K562 (cell line): ENCODE measurements at regions not wholly inside any gene's neighbourhood (a gene's known extent, or its start where the extent isn't known, plus 50 kb on each side); places are given as distances from the start of the nearest gene placed in this dataset.

Experiments
- ATAC-seq: fragments of 200-7000 bp; cut with Tn5 transposase; 3 replicates; pipeline ENCODE4 v1.9.1; 2020; ENCODE audit warnings: moderate library complexity
- BruUV-seq: library from RNA; stranded (reverse); fragments of 400-500 nt; replicated peaks from 2 replicates; lab custom pipeline; 2021; lab: Mats Ljungman, UMichigan
- CTCF ChIA-PET: fragments of 300-600 bp; formaldehyde crosslinking; extraction: SDS; loops from one replicate; lab custom pipeline; 2021; ENCODE audit warnings: low intra/inter-chr PET ratio; lab: Yijun Ruan, JAX
- POLR2A ChIA-PET: fragments of 300-600, 350-650 bp; sonication (Branson Sonifier 250); formaldehyde crosslinking; extraction: SDS; loops from one replicate; lab custom pipeline; 2021; ENCODE audit warnings: antibody characterized with exemption, inconsistent platforms; lab: Yijun Ruan, JAX
- DNase-seq, 4 experiments: peaks; one replicate each; pipeline versions ENCODE4 v3.0.0 to v3.0.0-alpha.2; 2011 to 2018; ENCODE audit warnings: low spot score in 3 of 4, mixed read lengths in 3 of 4; ENCODE audit errors: extremely low read depth in 1 of 4
- FAIRE-seq: peaks from 2 replicates; lab custom pipeline; 2011; peaks lifted over from hg19 to GRCh38; lab: Jason Lieb, UNC
- H2AFZ ChIP-seq: 2 replicates; pipeline ENCODE4 v1.6.0; 2011; ENCODE audit warnings: low read depth, low read length, control low read depth, inconsistent platforms
- H3K27ac ChIP-seq: fragments of 200-600 bp; 3 replicates; pipeline ENCODE4 v1.8.0; 2011; ENCODE audit warnings: low read depth, mild to moderate bottlenecking, control low read depth, inconsistent platforms, low read length, moderate library complexity, mixed read lengths; ENCODE audit errors: extremely low read depth
- H3K27me3 ChIP-seq, 2 experiments: fragments of 300-600 bp in 1 of 2; 2 replicates in 1 of 2; 3 replicates in 1 of 2; pipeline versions ENCODE4 v1.6.0 to v1.8.0; 2011; ENCODE audit warnings: inconsistent platforms in 2 of 2, low read length in 2 of 2, mild to moderate bottlenecking in 1 of 2, mixed read lengths in 1 of 2, moderate library complexity in 1 of 2; ENCODE audit not compliant: control insufficient read depth in 2 of 2, insufficient read depth in 2 of 2
- H3K36me3 ChIP-seq: fragments of 300-600 bp; 3 replicates; pipeline ENCODE4 v1.8.0; 2011; ENCODE audit warnings: mild to moderate bottlenecking, low read length, inconsistent platforms; ENCODE audit not compliant: control insufficient read depth, insufficient read depth
- H3K4me1 ChIP-seq, 2 experiments: fragments of 200-600 bp in 1 of 2; replicated peaks in 1 of 2; 2 replicates in 1 of 2; 3 replicates in 1 of 2; pipeline versions ENCODE4 v1.5.1 to v1.8.0; 2011; ENCODE audit warnings: inconsistent platforms in 2 of 2, low read length in 2 of 2, mild to moderate bottlenecking in 1 of 2, mixed read lengths in 1 of 2, moderate library complexity in 1 of 2; ENCODE audit not compliant: control insufficient read depth in 2 of 2, insufficient read depth in 2 of 2
- H3K4me2 ChIP-seq: 2 replicates; pipeline ENCODE4 v1.6.1; 2011; ENCODE audit warnings: low read length, control low read depth, inconsistent platforms, mixed read lengths; ENCODE audit not compliant: insufficient read depth
- H3K4me3 ChIP-seq: fragments of 200-600 bp; sonication (generic), shearing (Covaris generic); 2 replicates; pipeline ENCODE4 v1.5.1; 2016; ENCODE audit warnings: control low read depth, inconsistent platforms
- H3K79me2 ChIP-seq: fragments of 200-600 bp; 3 replicates; pipeline ENCODE4 v1.8.0; 2011; ENCODE audit warnings: low read length, inconsistent platforms; ENCODE audit not compliant: control insufficient read depth, insufficient read depth
- H3K9ac ChIP-seq, 2 experiments: 2 replicates each; pipeline versions ENCODE4 v1.6.0 to v1.6.1; 2011; ENCODE audit warnings: low read depth in 2 of 2, low read length in 2 of 2, control low read depth in 1 of 2, inconsistent platforms in 1 of 2, mild to moderate bottlenecking in 1 of 2, mixed read lengths in 1 of 2; ENCODE audit not compliant: insufficient read depth in 1 of 2
- H3K9me1 ChIP-seq: one replicate; pipeline ENCODE4 v1.6.0; 2011; ENCODE audit warnings: inconsistent platforms, mild to moderate bottlenecking, low read length, moderate library complexity; ENCODE audit not compliant: control insufficient read depth, insufficient read depth
- H3K9me3 ChIP-seq: replicated peaks from 2 replicates; pipeline ENCODE4 v1.5.1; 2011; ENCODE audit warnings: low read depth, low read length, inconsistent platforms; ENCODE audit not compliant: control insufficient read depth, insufficient read depth
- H4K20me1 ChIP-seq: replicated peaks from 2 replicates; pipeline ENCODE4 v1.6.1; 2011; ENCODE audit warnings: low read length, inconsistent platforms, mixed read lengths; ENCODE audit not compliant: control insufficient read depth, insufficient read depth
- CBFA2T3 ChIP-seq: fragments of 450-650 bp; IDR thresholded peaks from 2 replicates; pipeline ENCODE4 v1.6.1; 2017
- ETS2 ChIP-seq: IDR thresholded peaks from 2 replicates; pipeline ENCODE4 v1.6.1; 2016; ENCODE audit warnings: borderline replicate concordance, missing genetic modification characterization, mild to moderate bottlenecking, moderate library complexity, missing compliant biosample characterization; ENCODE audit not compliant: poor library complexity, severe bottlenecking
- HNRNPK ChIP-seq: fragments of 200-400 bp; formaldehyde crosslinking; IDR thresholded peaks from one replicate; pipeline ENCODE4 v1.6.1; 2018; ENCODE audit warnings: mild to moderate bottlenecking, low read depth, low read length; ENCODE audit not compliant: poor library complexity, severe bottlenecking
- MAFK ChIP-seq: IDR thresholded peaks from 2 replicates; pipeline ENCODE4 v1.6.1; 2011; ENCODE audit warnings: low read length, improper control_type of control experiment
- NFATC3 ChIP-seq: fragments of 450-650 bp; IDR thresholded peaks from 2 replicates; pipeline ENCODE4 v1.6.1; 2017; ENCODE audit warnings: mild to moderate bottlenecking
- RAD21 ChIP-seq, 2 experiments: fragments of 250-450 bp in 1 of 2; fragments of 450-650 bp in 1 of 2; sonication (Bioruptor Pico) in 1 of 2; formaldehyde crosslinking in 1 of 2; IDR thresholded peaks in 1 of 2; conservative IDR thresholded peaks in 1 of 2; 2 replicates each; pipeline versions ENCODE4 v1.4.0 to v1.8.0; 2020 to 2022; ENCODE audit warnings: mild to moderate bottlenecking in 2 of 2, moderate library complexity in 1 of 2
- RBFOX2 ChIP-seq: fragments of 200-400 bp; formaldehyde crosslinking; IDR thresholded peaks from 2 replicates; pipeline ENCODE4 v1.6.1; 2017; ENCODE audit warnings: low read depth, mild to moderate bottlenecking, low read length, moderate library complexity
- SMARCC2 ChIP-seq: fragments of 450-650 bp; IDR thresholded peaks from 2 replicates; pipeline ENCODE4 v1.6.1; 2017; ENCODE audit warnings: antibody characterized with exemption, moderate library complexity, mild to moderate bottlenecking, low read depth
- ZC3H4 ChIP-seq: sonication (generic); formaldehyde crosslinking; IDR thresholded peaks from 2 replicates; pipeline ENCODE4 v1.9.0; 2021; ENCODE audit warnings: missing genetic modification reagents, borderline replicate concordance
- ZNF408 ChIP-seq: fragments of 250-450 bp; sonication (Bioruptor Pico); IDR thresholded peaks from 2 replicates; pipeline ENCODE4 v1.4.0; 2020; ENCODE audit warnings: low read depth, mild to moderate bottlenecking, moderate library complexity
- WGBS: fragments of 100-300 bp; shearing (Covaris generic); methylation state at CpG from one replicate; pipeline ENCODE4 v1.1.6; 2016; ENCODE audit warnings: low coverage, mixed read lengths; ENCODE audit not compliant: insufficient coverage; ENCODE audit errors: missing lambda C conversion rate; 5-methylcytosine and 5-hydroxymethylcytosine counted together
- in situ Hi-C: fragments of 300-500 bp; cut with MboI; formaldehyde crosslinking; loops from 4 replicates; pipeline ENCODE4 v1.15.0; 2018; ENCODE audit warnings: inconsistent platforms, mixed read lengths
- intact Hi-C: fragments of 100-400 bp; cut with micrococcal nuclease; formaldehyde crosslinking; loops from 2 replicates; pipeline ENCODE4 v1.14.2; 2022
- TF ChIP-seq, protein P1 (sequence below): sonication (generic); formaldehyde crosslinking; IDR thresholded peaks from 2 replicates; pipeline ENCODE4 v1.8.0; 2022; ENCODE audit warnings: missing genetic modification reagents, mild to moderate bottlenecking, borderline replicate concordance
- TF ChIP-seq, protein P2 (sequence below): sonication (generic); formaldehyde crosslinking; IDR thresholded peaks from 2 replicates; pipeline ENCODE4 v1.8.0; 2023; ENCODE audit warnings: missing genetic modification reagents, mild to moderate bottlenecking, borderline replicate concordance
- TF ChIP-seq, protein P3 (sequence below): fragments of 450-650 bp; formaldehyde crosslinking; IDR thresholded peaks from 2 replicates; pipeline ENCODE4 v1.4.0; 2020; ENCODE audit warnings: mild to moderate bottlenecking

DNA sequence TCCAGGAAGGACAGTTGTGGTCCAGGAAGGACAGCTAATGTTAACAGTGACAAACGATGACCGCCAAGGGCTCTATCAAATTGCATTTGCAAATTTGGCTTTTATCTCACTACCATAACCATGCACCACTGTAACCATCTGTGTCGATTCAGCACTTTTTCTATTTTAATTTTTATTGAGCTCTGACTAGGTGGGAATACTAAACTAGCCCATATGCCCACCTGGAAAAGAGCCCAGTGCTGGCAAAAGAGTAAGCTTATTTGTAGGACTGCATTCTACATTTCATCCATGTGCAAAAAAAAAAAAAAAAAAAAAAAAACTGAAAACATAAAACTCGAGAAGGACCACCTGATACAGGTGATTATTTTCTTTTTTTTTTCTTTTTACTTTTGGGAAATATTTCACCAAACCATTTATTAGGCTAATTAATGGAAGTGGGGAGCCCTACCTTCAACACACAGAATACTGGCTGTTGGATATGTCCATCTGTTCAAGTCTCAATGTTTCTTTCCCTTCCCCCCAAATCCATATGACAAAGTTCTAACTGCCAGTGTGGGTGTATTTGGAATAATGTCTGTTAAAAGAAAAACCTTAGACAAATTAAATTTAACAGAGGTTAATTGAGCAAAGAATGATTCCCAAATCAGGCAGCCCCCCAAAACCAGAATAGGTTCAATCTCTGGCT lies 99.5 kb upstream of the MXRA5 start:
- 3% methylated on average over 3 of the region's 4 CpGs for WGBS
- ChIA-PET POLR2A (interaction anchor here (1.6 kb wide), 1 partner anchor 13 kb away, joined by 4 read pairs; no protein-coding TSS in a partner anchor), CTCF (no interaction called here)
- no peak overlapping the region for H3K27ac ChIP-seq
- no peaks in the 10 kb centered on the region for H3K36me3 ChIP-seq
- in situ Hi-C loops, result no loop called here
- H3K9me3 ChIP-seq, result no peaks in the 10 kb centered on the region
- H3K9me1 ChIP-seq, result no peaks in the 10 kb centered on the region
- FAIRE-seq, result no peak
- H4K20me1 ChIP-seq, result no peaks in the 10 kb centered on the region
- H3K27me3 ChIP-seq, result no peaks in the 10 kb centered on the region
- no peaks in the 10 kb centered on the region for H3K4me1 ChIP-seq
- no peak overlapping the region for H2AFZ ChIP-seq
- no peak for DNase-seq
- no peak overlapping the region for H3K9ac ChIP-seq
- H3K4me3 ChIP-seq, result no peak overlapping the region
- ATAC-seq, result no peak
- intact Hi-C loops, result no loop called here
- no peaks in the 10 kb centered on the region for H3K79me2 ChIP-seq
- BruUV-seq, result no TSS peak
- no peak overlapping the region for H3K4me2 ChIP-seq
- TF ChIP-seq ZNF408 (CRISPR knock-in tag), result no peak
- no peak for TF ChIP-seq CBFA2T3
- TF ChIP-seq, protein P1, sequence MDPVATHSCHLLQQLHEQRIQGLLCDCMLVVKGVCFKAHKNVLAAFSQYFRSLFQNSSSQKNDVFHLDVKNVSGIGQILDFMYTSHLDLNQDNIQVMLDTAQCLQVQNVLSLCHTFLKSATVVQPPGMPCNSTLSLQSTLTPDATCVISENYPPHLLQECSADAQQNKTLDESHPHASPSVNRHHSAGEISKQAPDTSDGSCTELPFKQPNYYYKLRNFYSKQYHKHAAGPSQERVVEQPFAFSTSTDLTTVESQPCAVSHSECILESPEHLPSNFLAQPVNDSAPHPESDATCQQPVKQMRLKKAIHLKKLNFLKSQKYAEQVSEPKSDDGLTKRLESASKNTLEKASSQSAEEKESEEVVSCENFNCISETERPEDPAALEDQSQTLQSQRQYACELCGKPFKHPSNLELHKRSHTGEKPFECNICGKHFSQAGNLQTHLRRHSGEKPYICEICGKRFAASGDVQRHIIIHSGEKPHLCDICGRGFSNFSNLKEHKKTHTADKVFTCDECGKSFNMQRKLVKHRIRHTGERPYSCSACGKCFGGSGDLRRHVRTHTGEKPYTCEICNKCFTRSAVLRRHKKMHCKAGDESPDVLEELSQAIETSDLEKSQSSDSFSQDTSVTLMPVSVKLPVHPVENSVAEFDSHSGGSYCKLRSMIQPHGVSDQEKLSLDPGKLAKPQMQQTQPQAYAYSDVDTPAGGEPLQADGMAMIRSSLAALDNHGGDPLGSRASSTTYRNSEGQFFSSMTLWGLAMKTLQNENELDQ (CRISPR knock-in tag), result no peak
- no peak for TF ChIP-seq RAD21 (CRISPR knock-in tag; conservative IDR thresholded peaks at IDR 0.05 in 1 of 2, IDR thresholded peaks at IDR 0.05 in 1 of 2)
- TF ChIP-seq ZC3H4 (CRISPR knock-in tag), result no peak
- TF ChIP-seq ETS2 (tag), result no peak
- no peak for TF ChIP-seq NFATC3
- TF ChIP-seq, protein P2, sequence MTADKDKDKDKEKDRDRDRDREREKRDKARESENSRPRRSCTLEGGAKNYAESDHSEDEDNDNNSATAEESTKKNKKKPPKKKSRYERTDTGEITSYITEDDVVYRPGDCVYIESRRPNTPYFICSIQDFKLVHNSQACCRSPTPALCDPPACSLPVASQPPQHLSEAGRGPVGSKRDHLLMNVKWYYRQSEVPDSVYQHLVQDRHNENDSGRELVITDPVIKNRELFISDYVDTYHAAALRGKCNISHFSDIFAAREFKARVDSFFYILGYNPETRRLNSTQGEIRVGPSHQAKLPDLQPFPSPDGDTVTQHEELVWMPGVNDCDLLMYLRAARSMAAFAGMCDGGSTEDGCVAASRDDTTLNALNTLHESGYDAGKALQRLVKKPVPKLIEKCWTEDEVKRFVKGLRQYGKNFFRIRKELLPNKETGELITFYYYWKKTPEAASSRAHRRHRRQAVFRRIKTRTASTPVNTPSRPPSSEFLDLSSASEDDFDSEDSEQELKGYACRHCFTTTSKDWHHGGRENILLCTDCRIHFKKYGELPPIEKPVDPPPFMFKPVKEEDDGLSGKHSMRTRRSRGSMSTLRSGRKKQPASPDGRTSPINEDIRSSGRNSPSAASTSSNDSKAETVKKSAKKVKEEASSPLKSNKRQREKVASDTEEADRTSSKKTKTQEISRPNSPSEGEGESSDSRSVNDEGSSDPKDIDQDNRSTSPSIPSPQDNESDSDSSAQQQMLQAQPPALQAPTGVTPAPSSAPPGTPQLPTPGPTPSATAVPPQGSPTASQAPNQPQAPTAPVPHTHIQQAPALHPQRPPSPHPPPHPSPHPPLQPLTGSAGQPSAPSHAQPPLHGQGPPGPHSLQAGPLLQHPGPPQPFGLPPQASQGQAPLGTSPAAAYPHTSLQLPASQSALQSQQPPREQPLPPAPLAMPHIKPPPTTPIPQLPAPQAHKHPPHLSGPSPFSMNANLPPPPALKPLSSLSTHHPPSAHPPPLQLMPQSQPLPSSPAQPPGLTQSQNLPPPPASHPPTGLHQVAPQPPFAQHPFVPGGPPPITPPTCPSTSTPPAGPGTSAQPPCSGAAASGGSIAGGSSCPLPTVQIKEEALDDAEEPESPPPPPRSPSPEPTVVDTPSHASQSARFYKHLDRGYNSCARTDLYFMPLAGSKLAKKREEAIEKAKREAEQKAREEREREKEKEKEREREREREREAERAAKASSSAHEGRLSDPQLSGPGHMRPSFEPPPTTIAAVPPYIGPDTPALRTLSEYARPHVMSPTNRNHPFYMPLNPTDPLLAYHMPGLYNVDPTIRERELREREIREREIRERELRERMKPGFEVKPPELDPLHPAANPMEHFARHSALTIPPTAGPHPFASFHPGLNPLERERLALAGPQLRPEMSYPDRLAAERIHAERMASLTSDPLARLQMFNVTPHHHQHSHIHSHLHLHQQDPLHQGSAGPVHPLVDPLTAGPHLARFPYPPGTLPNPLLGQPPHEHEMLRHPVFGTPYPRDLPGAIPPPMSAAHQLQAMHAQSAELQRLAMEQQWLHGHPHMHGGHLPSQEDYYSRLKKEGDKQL (CRISPR knock-in tag), result no peak
- TF ChIP-seq HNRNPK, result no peak
- TF ChIP-seq MAFK, result no peak
- no peak for TF ChIP-seq RBFOX2
- no peak for TF ChIP-seq SMARCC2
- TF ChIP-seq, protein P3, sequence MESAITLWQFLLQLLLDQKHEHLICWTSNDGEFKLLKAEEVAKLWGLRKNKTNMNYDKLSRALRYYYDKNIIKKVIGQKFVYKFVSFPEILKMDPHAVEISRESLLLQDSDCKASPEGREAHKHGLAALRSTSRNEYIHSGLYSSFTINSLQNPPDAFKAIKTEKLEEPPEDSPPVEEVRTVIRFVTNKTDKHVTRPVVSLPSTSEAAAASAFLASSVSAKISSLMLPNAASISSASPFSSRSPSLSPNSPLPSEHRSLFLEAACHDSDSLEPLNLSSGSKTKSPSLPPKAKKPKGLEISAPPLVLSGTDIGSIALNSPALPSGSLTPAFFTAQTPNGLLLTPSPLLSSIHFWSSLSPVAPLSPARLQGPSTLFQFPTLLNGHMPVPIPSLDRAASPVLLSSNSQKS (CRISPR knock-in tag), result no peak
